ENCODE measurements at regions not wholly inside any gene's neighbourhood (a gene's known extent, or its start where the extent isn't known, plus 50 kb on each side); places are given as distances from the start of the nearest gene placed in this dataset.

GRCh38 chr9:16202914-16203728 is 650.3 kb downstream of the CCDC171 start:
- no peak for DNase-seq (ENCODE audit: low read depth)

- no peak for DNase-seq (ENCODE audit: low read depth)
Measured at GRCh38 chr9:16203729-16204573, 651.1 kb downstream of the CCDC171 start.

GRCh38 chr9:16205455-16205854 is 652.6 kb downstream of the CCDC171 start:
- DNase-seq (ENCODE audit: low read depth): no peak

- no peak for DNase-seq (ENCODE audit: low read depth)
Measured at GRCh38 chr9:16206518-16206917, 653.7 kb downstream of the CCDC171 start.

- no peak for DNase-seq (ENCODE audit: low read depth)
Measured at GRCh38 chr9:16207161-16207560, 654.3 kb downstream of the CCDC171 start.

- no peak for DNase-seq (ENCODE audit: low read depth)
Measured at GRCh38 chr9:16210440-16210839, 657.6 kb downstream of the CCDC171 start.

GRCh38 chr9:16211946-16212345 is 658.5 kb downstream of the BNC2 start:
- no peak for DNase-seq (ENCODE audit: low read depth)

- no peak for DNase-seq (ENCODE audit: low read depth)
Measured at GRCh38 chr9:16213781-16214515, 656.5 kb downstream of the BNC2 start.

- DNase-seq (ENCODE audit: low read depth): no peak
Measured at GRCh38 chr9:16214677-16215352, 655.7 kb downstream of the BNC2 start.

GRCh38 chr9:16215353-16215680 is 655.2 kb downstream of the BNC2 start:
- no peak for DNase-seq (ENCODE audit: low read depth)

GRCh38 chr9:16217943-16218701 is 652.3 kb downstream of the BNC2 start:
- DNase-seq (ENCODE audit: low read depth): no peak

GRCh38 chr9:16221366-16221765 is 649.1 kb downstream of the BNC2 start:
- DNase-seq (ENCODE audit: low read depth): no peak

GRCh38 chr9:16221822-16222547 is 648.5 kb downstream of the BNC2 start:
- no peak for DNase-seq (ENCODE audit: low read depth)

GRCh38 chr9:16223074-16223871 is 647.2 kb downstream of the BNC2 start:
- no peak for DNase-seq (ENCODE audit: low read depth)

GRCh38 chr9:16230731-16231130 is 639.7 kb downstream of the BNC2 start:
- no peak for DNase-seq (ENCODE audit: low read depth)

- DNase-seq (ENCODE audit: low read depth): no peak
Measured at GRCh38 chr9:16236311-16236710, 634.2 kb downstream of the BNC2 start.

GRCh38 chr9:16236882-16237281 is 633.6 kb downstream of the BNC2 start:
- no peak for DNase-seq (ENCODE audit: low read depth)

- no peak for DNase-seq (ENCODE audit: low read depth)
Measured at GRCh38 chr9:16238623-16239138, 631.8 kb downstream of the BNC2 start.

GRCh38 chr9:16241231-16241630 is 629.2 kb downstream of the BNC2 start:
- no peak for DNase-seq (ENCODE audit: low read depth)

GRCh38 chr9:16243798-16244197 is 626.7 kb downstream of the BNC2 start:
- no peak for DNase-seq (ENCODE audit: low read depth)

All from stimulated activated CD8-positive, alpha-beta memory T cell treated with anti-CD3 and anti-CD28 coated beads, Interleukin-15, amount 100 ng/mL, for 1 hour (primary cell).